SU-DHL-6 (cell line): ENCODE measurements at regions not wholly inside any gene's neighbourhood (a gene's known extent, or its start where the extent isn't known, plus 50 kb on each side); places are given as distances from the start of the nearest gene placed in this dataset.

Source experiments
- H2AFZ ChIP-seq: fragments of 200-600 bp; sonication (generic); 2 replicates; pipeline ENCODE4 v1.6.1; 2014; ENCODE audit warnings: low read depth, mild to moderate bottlenecking, moderate library complexity, mixed read lengths, antibody characterized with exemption, low read length; ENCODE audit not compliant: severe bottlenecking
- H3F3A ChIP-seq: fragments of 200-600 bp; shearing (Covaris generic); 2 replicates; pipeline ENCODE4 v1.6.0; 2016; ENCODE audit warnings: antibody characterized with exemption, mild to moderate bottlenecking; ENCODE audit not compliant: insufficient read depth
- H3K27ac ChIP-seq: fragments of 200-600 bp; sonication (generic); 2 replicates; pipeline ENCODE4 v1.5.1; 2016; ENCODE audit warnings: low read depth, mild to moderate bottlenecking, low read length, moderate library complexity, mixed read lengths
- H3K27me3 ChIP-seq: fragments of 200-600 bp; sonication (generic), shearing (Covaris generic); 2 replicates; pipeline ENCODE4 v1.6.0; 2014; ENCODE audit warnings: mild to moderate bottlenecking, low read length
- H3K36me3 ChIP-seq: fragments of 200-600 bp; sonication (generic); 2 replicates; pipeline ENCODE4 v1.6.1; 2014; ENCODE audit warnings: mild to moderate bottlenecking, low read length, mixed read lengths
- H3K4me2 ChIP-seq: fragments of 300-600, 200-600 bp; shearing (Covaris generic), sonication (generic); 2 replicates; pipeline ENCODE4 v1.6.0; 2014; ENCODE audit warnings: low read length, low read depth, mild to moderate bottlenecking; ENCODE audit not compliant: poor library complexity, severe bottlenecking
- H3K4me3 ChIP-seq: fragments of 200-600 bp; sonication (generic); 2 replicates; pipeline ENCODE4 v1.5.1; 2014; ENCODE audit warnings: antibody characterized with exemption, low read length, mild to moderate bottlenecking, mixed read lengths; ENCODE audit not compliant: insufficient read depth, poor library complexity, severe bottlenecking
- H3K79me2 ChIP-seq: fragments of 200-600 bp; sonication (generic); 2 replicates; pipeline ENCODE4 v1.6.1; 2014; ENCODE audit warnings: mild to moderate bottlenecking, low read length, moderate library complexity; ENCODE audit not compliant: insufficient read depth
- H3K9ac ChIP-seq: fragments of 200-600 bp; sonication (generic); 2 replicates; pipeline ENCODE4 v1.7.0; 2014; ENCODE audit warnings: mild to moderate bottlenecking, low read length
- H3K9me2 ChIP-seq: fragments of 200-600 bp; sonication (generic); replicated peaks from 2 replicates; pipeline ENCODE4 v1.6.1; 2014; ENCODE audit warnings: low read length; ENCODE audit not compliant: insufficient read depth
- H3K9me3 ChIP-seq: fragments of 200-600 bp; sonication (generic); 2 replicates; pipeline ENCODE4 v1.6.1; 2014; ENCODE audit warnings: low read length, mixed read lengths; ENCODE audit not compliant: insufficient read depth
- H4K20me1 ChIP-seq: fragments of 200-600 bp; sonication (generic); 2 replicates; pipeline ENCODE4 v1.6.1; 2014; ENCODE audit warnings: low read depth, mild to moderate bottlenecking, antibody characterized with exemption, low read length, moderate library complexity, mixed read lengths
- CTCF ChIP-seq: fragments of 200-600 bp; sonication (generic); IDR thresholded peaks from one replicate; pipeline ENCODE4 v1.5.1; 2017; ENCODE audit warnings: antibody characterized with exemption, mild to moderate bottlenecking, low read length, moderate library complexity; ENCODE audit not compliant: insufficient read depth, poor library complexity, severe bottlenecking
- EZH2phosphoT487 ChIP-seq: fragments of 200-600 bp; sonication (generic), shearing (Covaris generic); conservative IDR thresholded peaks from 2 replicates; pipeline ENCODE4 v1.6.1; 2018; ENCODE audit warnings: mild to moderate bottlenecking, antibody characterized with exemption, low read length, moderate library complexity, mixed read lengths

GRCh38 chr4:62474802-62475201 is 1274.7 kb downstream of the ADGRL3 start:
- Histone ChIP-seq H3K4me3 (no peak overlapping the region), H3K27me3 (no peaks in the 10 kb centered on the region), H2AFZ (no peak overlapping the region), H3K9ac (no peak overlapping the region), H3K79me2 (no peaks in the 10 kb centered on the region), H3K9me2 (no peaks in the 10 kb centered on the region), H4K20me1 (no peaks in the 10 kb centered on the region), H3K36me3 (no peaks in the 10 kb centered on the region), H3K27ac (no peak overlapping the region), H3K9me3 (no peaks in the 10 kb centered on the region), H3K4me2 (no peak overlapping the region), H3F3A (no peaks in the 10 kb centered on the region)
- TF ChIP-seq EZH2phosphoT487: no peak
- TF ChIP-seq CTCF: no peak

GRCh38 chr4:62471021-62471420 is 1270.9 kb downstream of the ADGRL3 start:
- Histone ChIP-seq H3K36me3 (no peaks in the 10 kb centered on the region), H3F3A (no peaks in the 10 kb centered on the region), H3K4me2 (no peak overlapping the region), H3K27me3 (no peaks in the 10 kb centered on the region), H4K20me1 (no peaks in the 10 kb centered on the region), H3K9me2 (no peaks in the 10 kb centered on the region), H3K27ac (no peak overlapping the region), H2AFZ (no peak overlapping the region), H3K79me2 (no peaks in the 10 kb centered on the region), H3K9me3 (no peaks in the 10 kb centered on the region), H3K4me3 (no peak overlapping the region), H3K9ac (no peak overlapping the region)
- TF ChIP-seq EZH2phosphoT487 (no peak), CTCF (no peak)

GRCh38 chr4:62470421-62470983 is 1270.4 kb downstream of the ADGRL3 start:
- Histone ChIP-seq H3K27ac (no peak overlapping the region), H3K79me2 (no peaks in the 10 kb centered on the region), H3F3A (no peaks in the 10 kb centered on the region), H3K27me3 (no peaks in the 10 kb centered on the region), H3K4me3 (no peak overlapping the region), H3K9ac (no peak overlapping the region), H3K9me3 (no peaks in the 10 kb centered on the region), H3K36me3 (no peaks in the 10 kb centered on the region), H4K20me1 (no peaks in the 10 kb centered on the region), H2AFZ (no peak overlapping the region), H3K4me2 (no peak overlapping the region), H3K9me2 (no peaks in the 10 kb centered on the region)
- no peak for TF ChIP-seq CTCF
- no peak for TF ChIP-seq EZH2phosphoT487
